Endometrial microvascular endothelial cells (primary cell): ENCODE measurements at regions not wholly inside any gene's neighbourhood (a gene's known extent, or its start where the extent isn't known, plus 50 kb on each side); places are given as distances from the start of the nearest gene placed in this dataset.

Experiments
- in situ Hi-C: cut with HindIII; loops from 2 replicates; pipeline ENCODE4 v1.10.0; 2017; ENCODE audit warnings: low sequenced_read_pairs, low pct_unique_long_range_greater_than_20kb; ENCODE audit errors: inconsistent ontology term

GRCh38 chr11:11148104-11148509 is 204.9 kb downstream of the CSNK2A3 start:
- in situ Hi-C loops = no loop called here

- in situ Hi-C loops = no loop called here
Observed at GRCh38 chr11:11146830-11147229, 206.2 kb downstream of the CSNK2A3 start.

- in situ Hi-C loops = no loop called here
Observed at GRCh38 chr11:11143849-11144248, 209.2 kb downstream of the CSNK2A3 start.

GRCh38 chr11:11142430-11142829 is 210.6 kb downstream of the CSNK2A3 start:
- in situ Hi-C loops = no loop called here

GRCh38 chr11:11141065-11141464 is 212.0 kb downstream of the CSNK2A3 start:
- in situ Hi-C loops = no loop called here

DNA sequence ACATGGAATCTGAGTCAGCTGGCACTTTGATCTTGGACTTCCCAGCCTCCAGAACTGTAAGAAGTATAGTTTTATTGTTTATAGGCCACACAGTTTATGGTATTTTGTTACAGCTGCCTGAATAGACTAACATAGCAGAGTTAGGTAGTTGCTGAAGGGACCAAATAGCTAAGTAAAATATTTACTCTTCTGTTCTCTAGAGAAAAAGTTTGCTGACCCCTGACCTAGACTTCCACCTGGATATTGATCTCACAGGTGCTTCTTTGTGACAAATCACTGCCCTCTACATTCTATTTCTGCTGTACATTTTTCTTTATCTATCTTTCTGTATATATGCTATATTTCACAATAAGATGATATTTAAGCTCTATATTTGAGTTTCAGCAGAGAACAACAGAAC is 212.5 kb downstream of the CSNK2A3 start:
- in situ Hi-C loops = no loop called here

DNA sequence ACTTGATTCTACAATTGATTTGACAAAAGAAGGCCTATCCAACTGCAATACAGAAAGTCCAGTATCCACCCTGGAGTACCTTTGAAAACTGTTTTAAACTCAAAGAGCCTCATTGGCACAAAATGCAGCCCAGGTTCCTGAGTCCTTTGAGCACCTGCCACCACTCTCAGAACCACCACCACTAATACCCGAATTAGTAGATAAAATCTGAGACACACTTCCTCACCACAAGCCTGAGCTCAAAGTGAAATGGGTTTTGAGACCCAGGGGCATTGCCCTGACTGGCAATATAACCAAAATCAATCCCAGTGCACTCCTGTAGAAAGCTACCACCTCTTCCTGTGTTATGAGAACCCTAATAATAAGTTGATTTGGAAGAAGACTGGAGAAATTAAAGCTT is 215.7 kb downstream of the CSNK2A3 start:
- in situ Hi-C loops = no loop called here

DNA sequence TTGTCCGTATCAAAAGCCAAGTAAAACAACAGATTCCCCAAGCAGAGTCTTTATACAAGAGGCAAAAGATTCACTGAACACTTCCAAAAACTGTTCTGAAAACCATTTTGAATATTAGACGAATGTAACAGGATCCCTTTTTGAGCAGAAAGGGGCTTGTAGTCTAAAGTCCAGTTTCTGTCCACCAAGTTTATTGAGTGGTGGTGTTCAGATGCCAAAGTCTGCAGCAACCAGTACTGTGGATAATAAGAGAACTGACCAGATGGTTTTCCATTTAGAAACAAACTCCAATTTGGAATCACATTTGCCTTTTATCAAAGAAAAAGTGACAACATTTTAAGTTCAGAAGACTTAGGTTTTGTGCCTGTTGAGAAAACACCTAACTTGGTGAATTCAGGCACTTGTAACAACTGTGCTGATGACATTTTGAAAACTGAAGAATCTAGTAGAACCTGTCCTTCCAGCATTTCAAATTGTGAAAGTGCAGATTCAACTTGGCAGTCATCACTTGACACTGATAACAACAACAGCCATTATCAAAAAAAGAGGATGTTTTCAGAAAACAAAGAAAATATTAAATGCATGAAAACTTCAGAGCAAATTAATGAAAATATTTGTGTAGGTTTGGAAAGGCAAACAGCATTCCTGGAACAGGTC is 217.1 kb downstream of the CSNK2A3 start:
- in situ Hi-C loops = no loop called here

- in situ Hi-C loops = no loop called here
Observed at GRCh38 chr11:11129118-11129517, 223.9 kb downstream of the CSNK2A3 start.

- in situ Hi-C loops = no loop called here
Observed at GRCh38 chr11:11125618-11126017, 227.4 kb downstream of the CSNK2A3 start.

GRCh38 chr11:11122749-11123148 is 230.3 kb downstream of the CSNK2A3 start:
- in situ Hi-C loops = no loop called here

GRCh38 chr11:11119917-11120316 is 233.1 kb downstream of the CSNK2A3 start:
- in situ Hi-C loops = no loop called here

DNA sequence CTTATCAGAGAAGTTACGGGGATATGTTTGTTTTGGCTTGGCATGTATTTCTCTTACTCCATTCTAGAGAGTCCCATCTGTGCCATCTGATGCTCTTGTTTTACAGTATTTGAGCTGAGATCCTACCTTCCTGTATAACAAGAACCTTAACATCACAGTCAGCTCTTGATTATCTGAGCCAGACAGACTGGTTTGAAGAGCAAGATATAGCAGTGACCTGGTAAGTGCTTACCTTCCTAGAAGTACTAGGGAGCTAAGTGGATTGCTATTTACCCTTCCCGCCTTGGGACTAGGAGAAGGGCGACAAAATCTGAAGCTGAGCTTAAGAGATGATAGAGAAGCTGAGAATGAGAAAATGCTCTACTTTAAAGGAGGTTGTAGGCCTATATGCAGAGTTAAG is 235.3 kb downstream of the CSNK2A3 start:
- in situ Hi-C loops = no loop called here

GRCh38 chr11:11115475-11115874 is 237.6 kb downstream of the CSNK2A3 start:
- in situ Hi-C loops = no loop called here

DNA sequence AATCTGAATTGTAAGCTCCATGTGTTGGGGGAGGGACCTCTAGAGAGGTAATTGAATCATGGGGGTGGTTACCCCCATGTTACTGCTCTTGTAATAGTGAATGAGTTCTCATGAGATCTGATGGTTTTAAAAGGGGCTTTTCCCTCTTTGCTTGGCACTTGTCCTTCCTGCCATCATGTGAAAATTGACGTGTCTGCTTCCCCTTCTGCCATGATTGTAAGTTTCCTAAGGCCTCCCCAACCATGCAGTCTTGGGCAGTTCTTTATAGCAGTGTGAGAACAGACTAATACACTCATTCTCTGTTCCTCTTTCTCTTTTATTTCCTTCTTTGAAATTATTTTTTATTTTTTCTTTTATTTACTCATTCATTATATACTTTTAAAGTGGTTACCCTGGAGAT is 239.4 kb downstream of the CSNK2A3 start:
- in situ Hi-C loops = no loop called here

DNA sequence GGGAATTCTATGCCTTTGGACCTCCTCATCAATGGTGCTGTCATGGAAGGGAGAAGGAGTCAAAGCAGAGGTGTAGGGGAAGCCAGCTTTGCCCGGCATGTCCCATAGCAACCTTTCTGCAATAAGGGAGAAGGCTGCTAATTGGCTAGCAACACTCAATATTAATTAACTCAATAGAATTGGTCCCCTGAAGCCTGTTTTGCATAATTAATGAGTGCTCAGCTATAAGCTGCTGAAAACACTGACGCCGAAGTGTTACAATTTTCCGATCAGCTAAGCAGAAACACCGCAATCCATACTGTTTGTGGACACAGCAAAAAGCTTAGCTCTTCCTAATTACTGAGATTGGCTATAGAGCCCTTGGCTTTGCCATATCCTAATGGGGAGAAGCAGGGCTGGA is 245.0 kb downstream of the CSNK2A3 start:
- in situ Hi-C loops = no loop called here

- in situ Hi-C loops = no loop called here
Observed at GRCh38 chr11:11107076-11107723, 245.8 kb downstream of the CSNK2A3 start.

GRCh38 chr11:11105361-11105760 is 247.5 kb upstream of the ZBED5 start:
- in situ Hi-C loops = no loop called here

DNA sequence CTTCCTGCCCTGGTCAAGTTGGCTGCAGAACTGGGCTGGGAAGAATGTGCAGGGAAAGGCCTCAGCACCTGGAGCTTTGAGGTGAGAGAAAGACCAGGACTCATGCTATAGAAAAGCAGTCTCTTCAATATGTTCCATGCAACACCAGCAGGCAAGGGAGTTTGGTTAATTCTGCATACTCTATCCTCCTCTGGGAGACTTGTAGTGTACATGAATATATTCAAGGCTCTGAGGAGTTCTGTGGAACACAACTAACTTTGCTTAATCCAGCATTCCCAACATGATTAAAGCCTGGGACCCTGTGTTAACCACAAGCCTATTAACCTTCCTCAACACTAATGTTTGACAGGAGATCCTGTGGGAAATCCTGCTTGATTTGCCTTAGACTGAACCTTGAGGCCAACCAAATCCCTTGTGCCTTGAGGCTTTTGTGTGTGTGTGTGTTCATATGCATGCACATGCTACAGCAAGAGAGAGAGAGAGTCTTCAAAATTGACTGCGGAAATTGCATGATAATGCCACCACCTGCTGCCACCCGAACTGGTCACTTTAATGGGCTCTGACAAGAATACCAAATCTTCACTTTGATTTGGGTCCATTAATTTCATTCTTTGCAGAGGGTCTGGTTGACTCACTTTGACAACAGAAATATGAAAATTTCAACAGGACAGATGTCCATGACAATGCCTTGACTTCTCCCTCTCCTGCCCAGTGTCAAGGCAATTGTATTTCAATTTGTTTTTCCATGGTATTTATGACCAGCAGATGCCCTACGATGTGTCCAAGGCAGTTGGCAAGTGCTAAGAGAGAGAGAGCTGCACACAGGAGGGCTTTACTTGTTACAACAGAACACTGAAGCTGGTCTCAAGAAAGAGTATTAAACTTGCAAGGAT is 238.2 kb upstream of the ZBED5 start:
- in situ Hi-C loops = no loop called here

DNA sequence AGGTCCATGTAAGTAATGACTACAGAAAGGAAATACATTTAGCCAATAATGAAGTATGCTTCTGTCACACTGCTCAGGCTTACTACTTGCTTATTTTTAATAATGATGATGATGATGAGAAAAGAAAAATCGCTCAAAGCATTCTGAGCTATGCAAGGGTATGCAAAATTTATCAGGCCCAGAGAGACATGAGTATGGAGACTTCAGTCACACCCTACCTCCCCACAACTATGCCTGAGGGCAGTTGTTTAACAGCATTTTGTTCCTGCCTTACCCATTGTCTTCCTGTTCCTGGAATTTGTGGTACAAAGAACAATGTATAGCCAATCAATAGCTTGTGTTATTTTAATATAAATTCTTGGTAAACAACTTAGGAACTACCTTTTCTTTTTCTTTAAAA is 232.6 kb upstream of the ZBED5 start:
- in situ Hi-C loops = no loop called here
